HEK293T (cell line): ENCODE measurements at regions not wholly inside any gene's neighbourhood (a gene's known extent, or its start where the extent isn't known, plus 50 kb on each side); places are given as distances from the start of the nearest gene placed in this dataset.

ENCODE experiments used
- CTCF ChIA-PET: fragments of 350-600 bp; formaldehyde crosslinking; extraction: SDS; loops from one replicate; lab custom pipeline; 2021; ENCODE audit warnings: antibody characterized with exemption, inconsistent platforms; lab: Yijun Ruan, JAX
- POLR2A ChIA-PET: fragments of 350-600 bp; formaldehyde crosslinking; extraction: SDS; loops from one replicate; lab custom pipeline; 2020; ENCODE audit warnings: antibody characterized with exemption, inconsistent platforms; lab: Yijun Ruan, JAX
- DNase-seq: peaks from one replicate; pipeline ENCODE4 v3.0.0; 2012; ENCODE audit warnings: mixed read lengths; ENCODE audit errors: extremely low spot score
- ARNT ChIP-seq: fragments of 450-650 bp; IDR thresholded peaks from 2 replicates; pipeline ENCODE4 v1.6.1; 2017; ENCODE audit warnings: mild to moderate bottlenecking
- BHLHE40 ChIP-seq: fragments of 450-650 bp; IDR thresholded peaks from 2 replicates; pipeline ENCODE4 v1.6.1; 2016; ENCODE audit warnings: mild to moderate bottlenecking, moderate library complexity, borderline replicate concordance
- CTBP1 ChIP-seq: fragments of 450-650 bp; IDR thresholded peaks from 2 replicates; pipeline ENCODE4 v1.6.1; 2016; ENCODE audit warnings: borderline replicate concordance
- ELF4 ChIP-seq: fragments of 450-650 bp; IDR thresholded peaks from 2 replicates; pipeline ENCODE4 v1.6.1; 2017; ENCODE audit warnings: antibody characterized with exemption
- FOXA1 ChIP-seq: fragments of 450-650 bp; IDR thresholded peaks from 2 replicates; pipeline ENCODE4 v1.6.1; 2016; ENCODE audit warnings: mild to moderate bottlenecking
- FOXK2 ChIP-seq: fragments of 450-650 bp; IDR thresholded peaks from 2 replicates; pipeline ENCODE4 v1.6.1; 2016; ENCODE audit warnings: mild to moderate bottlenecking
- FOXM1 ChIP-seq: fragments of 450-650 bp; IDR thresholded peaks from 2 replicates; pipeline ENCODE4 v1.6.1; 2017; ENCODE audit warnings: mild to moderate bottlenecking, borderline replicate concordance
- HDGF ChIP-seq: fragments of 450-650 bp; IDR thresholded peaks from 2 replicates; pipeline ENCODE4 v1.6.1; 2017; ENCODE audit warnings: antibody characterized with exemption, borderline replicate concordance
- L3MBTL2 ChIP-seq: fragments of 450-650 bp; conservative IDR thresholded peaks from 2 replicates; pipeline ENCODE4 v1.6.1; 2016; ENCODE audit warnings: mild to moderate bottlenecking
- LEF1 ChIP-seq: fragments of 450-650 bp; IDR thresholded peaks from 2 replicates; pipeline ENCODE4 v1.6.1; 2017; ENCODE audit warnings: mild to moderate bottlenecking, borderline replicate concordance
- NFRKB ChIP-seq: fragments of 450-650 bp; IDR thresholded peaks from 2 replicates; pipeline ENCODE4 v1.6.1; 2016; ENCODE audit warnings: mild to moderate bottlenecking, moderate library complexity
- SP1 ChIP-seq: fragments of 450-650 bp; IDR thresholded peaks from 2 replicates; pipeline ENCODE4 v1.6.1; 2017
- SUZ12 ChIP-seq: fragments of 450-650 bp; IDR thresholded peaks from 2 replicates; pipeline ENCODE4 v1.6.1; 2016; ENCODE audit warnings: mild to moderate bottlenecking
- TARDBP ChIP-seq: fragments of 450-650 bp; IDR thresholded peaks from 2 replicates; pipeline ENCODE4 v1.6.1; 2016
- ZNF384 ChIP-seq: fragments of 450-650 bp; IDR thresholded peaks from 2 replicates; pipeline ENCODE4 v1.6.1; 2016
- TF ChIP-seq, protein P1 (sequence below): fragments of 450-650 bp; IDR thresholded peaks from 2 replicates; pipeline ENCODE4 v1.6.1; 2016

DNA sequence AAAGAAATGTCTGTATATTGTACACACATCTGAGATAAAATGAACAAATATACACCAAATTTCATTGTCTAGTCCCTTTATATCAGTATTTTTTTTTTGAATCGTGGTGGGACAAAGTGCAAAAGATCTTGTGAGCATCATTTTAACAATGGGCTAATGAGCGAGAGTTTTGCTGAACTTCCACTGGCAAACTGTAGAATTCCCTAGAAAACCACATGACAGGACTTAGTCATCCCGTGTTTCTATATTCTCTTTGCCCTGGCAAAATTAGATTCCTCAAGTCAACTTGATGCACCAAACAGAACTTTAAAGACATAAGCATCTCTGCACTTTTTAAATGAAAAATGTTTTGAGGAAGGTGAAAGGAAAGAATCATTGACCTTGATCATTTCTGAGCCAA, 488.2 kb upstream of the PTBP2 start:
- CTCF ChIA-PET: no interaction called here
- TF ChIP-seq FOXK2 (no peak), CTBP1 (no peak), HDGF (no peak), NFRKB (no peak), SUZ12 (no peak)
- DNase-seq: no peak
- POLR2A ChIA-PET: no interaction called here

DNA sequence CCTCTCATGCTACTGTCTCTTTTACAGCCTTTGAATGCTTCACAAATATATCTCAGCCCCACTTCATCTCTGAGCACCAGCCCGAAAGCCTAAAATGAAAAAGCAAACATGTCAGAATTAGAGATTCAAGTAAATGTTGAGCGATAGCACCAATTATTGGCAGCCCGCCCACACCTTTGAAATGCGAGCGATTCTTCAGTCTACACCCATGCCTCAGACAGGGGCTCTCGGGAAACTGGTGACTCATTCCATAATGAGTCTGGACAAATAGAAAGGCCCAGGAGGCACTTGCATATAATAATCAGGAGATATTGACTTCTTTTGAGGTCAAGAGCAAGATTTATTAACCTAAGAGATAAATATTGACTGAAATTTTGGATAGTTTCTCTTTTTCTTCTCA, 487.3 kb upstream of the PTBP2 start:
- ChIA-PET CTCF (no interaction called here), POLR2A (no interaction called here)
- DNase-seq: peak; percentile 36
- TF ChIP-seq L3MBTL2: no peak
- no peak for TF ChIP-seq FOXM1
- no peak for TF ChIP-seq TARDBP
- no peak for TF ChIP-seq BHLHE40
- TF ChIP-seq ARNT: no peak

DNA sequence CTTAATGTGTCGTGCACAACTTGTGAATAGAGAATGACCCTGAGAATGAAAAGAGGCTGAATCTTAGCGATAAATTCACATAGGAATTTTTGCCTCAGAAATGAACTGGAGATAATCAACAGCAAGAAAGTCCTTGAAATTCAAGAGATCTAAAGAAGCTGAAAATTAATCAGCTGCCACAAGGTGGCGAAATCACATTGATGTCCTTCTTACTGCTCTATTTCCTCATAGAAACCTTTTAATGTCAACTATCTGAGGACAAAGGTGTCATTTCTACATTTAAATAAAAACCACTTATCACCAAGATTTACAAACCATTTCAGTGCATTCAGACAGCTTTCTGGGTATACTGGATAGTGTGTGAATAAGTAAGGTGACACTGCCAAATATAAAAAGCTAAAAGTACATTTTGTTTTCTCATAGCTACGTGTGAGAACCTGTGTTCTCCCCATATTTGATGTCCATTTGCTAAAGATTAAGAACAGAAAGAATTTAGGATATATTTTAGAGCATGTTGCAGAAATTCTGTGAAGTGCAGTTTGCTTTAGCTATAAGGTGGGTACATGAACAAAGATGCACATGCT, 485.3 kb upstream of the PTBP2 start:
- peak; percentile 16 for DNase-seq
- TF ChIP-seq HDGF (no peak), BHLHE40 (no peak)
- TF ChIP-seq, protein P1, sequence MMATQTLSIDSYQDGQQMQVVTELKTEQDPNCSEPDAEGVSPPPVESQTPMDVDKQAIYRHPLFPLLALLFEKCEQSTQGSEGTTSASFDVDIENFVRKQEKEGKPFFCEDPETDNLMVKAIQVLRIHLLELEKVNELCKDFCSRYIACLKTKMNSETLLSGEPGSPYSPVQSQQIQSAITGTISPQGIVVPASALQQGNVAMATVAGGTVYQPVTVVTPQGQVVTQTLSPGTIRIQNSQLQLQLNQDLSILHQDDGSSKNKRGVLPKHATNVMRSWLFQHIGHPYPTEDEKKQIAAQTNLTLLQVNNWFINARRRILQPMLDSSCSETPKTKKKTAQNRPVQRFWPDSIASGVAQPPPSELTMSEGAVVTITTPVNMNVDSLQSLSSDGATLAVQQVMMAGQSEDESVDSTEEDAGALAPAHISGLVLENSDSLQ: no peak
- POLR2A ChIA-PET: no interaction called here
- CTCF ChIA-PET: interaction anchor here (0.6 to 1.0 kb wide), 2 partner anchors 285 to 491 kb away, joined by 4 to 5 read pairs; no protein-coding TSS in a partner anchor

DNA sequence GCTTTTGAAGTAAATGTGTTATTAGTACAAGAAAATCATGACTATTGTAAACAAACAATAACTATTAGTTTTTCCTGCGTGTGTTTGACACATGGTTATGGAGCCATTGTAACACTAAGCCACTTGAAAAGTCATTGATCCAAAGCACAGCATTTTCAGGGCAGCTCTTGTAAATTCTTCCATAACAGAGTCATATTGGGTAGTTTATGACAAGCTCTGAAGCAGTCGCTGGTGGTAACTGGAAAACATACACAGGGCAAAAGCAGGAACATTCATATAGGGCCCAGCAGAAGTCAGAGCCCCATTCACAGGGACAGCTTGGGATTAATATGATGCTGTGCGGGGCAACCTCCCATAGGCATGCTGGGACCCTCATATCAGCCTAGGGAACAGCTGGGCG, 483.2 kb upstream of the PTBP2 start:
- DNase-seq: no peak
- no peak for TF ChIP-seq FOXK2
- no peak for TF ChIP-seq SP1
- TF ChIP-seq FOXA1: no peak
- TF ChIP-seq, protein P1: no peak
- TF ChIP-seq HDGF: no peak
- TF ChIP-seq L3MBTL2: no peak
- TF ChIP-seq NFRKB: no peak
- no peak for TF ChIP-seq LEF1
- TF ChIP-seq ZNF384: no peak
- no peak for TF ChIP-seq TARDBP
- no peak for TF ChIP-seq BHLHE40
- TF ChIP-seq ARNT: no peak
- no peak for TF ChIP-seq SUZ12
- no peak for TF ChIP-seq FOXM1
- TF ChIP-seq ELF4: no peak
- no peak for TF ChIP-seq CTBP1
- POLR2A ChIA-PET: no interaction called here
- CTCF ChIA-PET: no interaction called here

DNA sequence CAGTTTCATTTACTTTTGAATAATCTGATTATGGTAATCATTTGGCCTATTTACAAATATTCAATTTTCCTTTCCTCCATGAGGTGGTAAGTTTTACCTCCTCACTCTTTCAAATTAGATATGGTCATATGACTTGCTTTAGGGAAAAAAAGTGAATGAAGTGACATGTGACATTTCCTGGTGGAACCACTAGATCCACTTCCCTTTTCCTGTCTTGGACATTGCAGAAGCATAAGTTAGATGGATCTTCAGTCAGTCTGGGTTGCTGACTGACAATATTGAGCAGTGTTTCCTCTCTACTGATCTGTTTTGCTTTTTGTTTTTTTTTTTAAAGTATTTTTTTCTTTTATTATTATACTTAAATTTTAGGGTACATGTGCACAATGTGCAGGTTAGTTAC, 481.1 kb upstream of the PTBP2 start:
- DNase-seq: no peak
- TF ChIP-seq SP1 (no peak), HDGF (no peak), FOXA1 (no peak), NFRKB (no peak), TARDBP (no peak)
- TF ChIP-seq, protein P1: no peak
- ChIA-PET CTCF (no interaction called here), POLR2A (no interaction called here)

DNA sequence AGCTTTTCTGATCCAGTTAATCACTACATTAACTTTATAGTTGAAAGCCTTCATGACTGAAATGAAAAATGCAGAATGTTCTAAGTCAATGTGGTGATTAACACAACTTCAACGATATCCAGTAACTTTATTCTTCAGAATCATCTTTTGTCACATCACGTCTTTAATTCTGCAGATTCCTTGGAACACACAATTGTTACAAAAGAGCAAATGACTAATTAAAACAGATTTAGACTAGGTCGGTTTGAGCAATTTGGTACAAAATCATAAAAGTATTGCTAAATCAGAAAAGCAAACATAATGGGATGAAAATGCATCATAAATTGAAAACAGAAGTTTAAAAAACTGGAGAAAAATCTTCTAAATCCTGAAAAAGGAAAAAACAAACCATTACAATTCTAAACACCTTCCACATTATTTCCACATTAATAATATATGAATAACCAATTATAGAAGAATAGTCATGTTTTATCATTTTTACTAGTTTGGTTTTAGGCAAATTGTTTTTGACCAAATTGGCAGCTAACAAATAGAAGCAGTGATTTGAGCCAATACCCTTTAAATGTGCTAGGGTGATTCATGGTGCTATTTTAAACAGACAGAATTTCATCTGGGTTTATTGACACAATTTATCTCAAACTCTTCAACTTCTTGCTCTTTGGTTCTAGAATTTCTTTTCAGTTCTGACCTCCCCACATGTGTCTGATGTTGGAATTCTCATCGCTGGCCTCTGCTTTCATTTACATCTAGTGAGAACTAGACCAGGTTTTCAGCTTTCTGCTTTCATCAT, 468.1 kb upstream of the PTBP2 start:
- CTCF ChIA-PET: no interaction called here
- no peak for TF ChIP-seq SP1
- no peak for TF ChIP-seq L3MBTL2
- TF ChIP-seq HDGF: no peak
- no peak for TF ChIP-seq ARNT
- TF ChIP-seq ZNF384: no peak
- TF ChIP-seq BHLHE40: no peak
- no peak for TF ChIP-seq TARDBP
- no peak for TF ChIP-seq LEF1
- TF ChIP-seq NFRKB: no peak
- TF ChIP-seq FOXK2: no peak
- no peak for TF ChIP-seq FOXM1
- no peak for TF ChIP-seq CTBP1
- no peak for TF ChIP-seq ELF4
- TF ChIP-seq SUZ12: no peak
- TF ChIP-seq FOXA1: no peak
- TF ChIP-seq, protein P1: no peak
- POLR2A ChIA-PET: no interaction called here
- DNase-seq: no peak
